GM19035 (cell line): ENCODE measurements at regions not wholly inside any gene's neighbourhood (a gene's known extent, or its start where the extent isn't known, plus 50 kb on each side); places are given as distances from the start of the nearest gene placed in this dataset.

Source experiments
- ATAC-seq: cut with Tn5 transposase; IDR thresholded peaks from one replicate; pipeline ENCODE4 v1.9.1; 2021; ENCODE audit not compliant: unreplicated experiment

- no peak for ATAC-seq
These were observed 298.4 kb downstream of the PSAT1 start for GRCh38 chr9:78595200-78595945.

GRCh38 chr9:78596346-78596745 is 299.4 kb downstream of the PSAT1 start:
- ATAC-seq: no peak

- ATAC-seq: no peak
These were observed 301.2 kb downstream of the PSAT1 start for GRCh38 chr9:78598120-78598519.

- no peak for ATAC-seq
These were observed 303.0 kb downstream of the PSAT1 start for GRCh38 chr9:78599926-78600325.

- peak; percentile 75 for ATAC-seq
These were observed 305.1 kb downstream of the PSAT1 start for GRCh38 chr9:78601957-78602565.

- no peak for ATAC-seq
These were observed 308.4 kb downstream of the PSAT1 start for GRCh38 chr9:78605041-78606000.

- ATAC-seq: no peak
These were observed 309.1 kb downstream of the PSAT1 start for GRCh38 chr9:78606001-78606379.

- ATAC-seq: no peak
These were observed 310.9 kb downstream of the PSAT1 start for GRCh38 chr9:78607853-78608252.

GRCh38 chr9:78609450-78609849 is 312.5 kb downstream of the PSAT1 start:
- ATAC-seq: no peak

- no peak for ATAC-seq
These were observed 315.2 kb downstream of the PSAT1 start for GRCh38 chr9:78612091-78612490.

- no peak for ATAC-seq
These were observed 316.1 kb downstream of the PSAT1 start for GRCh38 chr9:78613006-78613405.

- no peak for ATAC-seq
These were observed 318.0 kb downstream of the PSAT1 start for GRCh38 chr9:78614892-78615291.

GRCh38 chr9:78615372-78615771 is 318.4 kb downstream of the PSAT1 start:
- ATAC-seq: no peak

GRCh38 chr9:78618735-78619134 is 321.8 kb downstream of the PSAT1 start:
- no peak for ATAC-seq

GRCh38 chr9:78620303-78620702 is 323.4 kb downstream of the PSAT1 start:
- no peak for ATAC-seq

- ATAC-seq: no peak
These were observed 323.8 kb downstream of the PSAT1 start for GRCh38 chr9:78620764-78621163.

GRCh38 chr9:78622126-78622525 is 325.2 kb downstream of the PSAT1 start:
- ATAC-seq: no peak

GRCh38 chr9:78626971-78627370 is 330.0 kb downstream of the PSAT1 start:
- no peak for ATAC-seq

GRCh38 chr9:78630966-78631365 is 334.0 kb downstream of the PSAT1 start:
- no peak for ATAC-seq

- no peak for ATAC-seq
These were observed 343.8 kb downstream of the PSAT1 start for GRCh38 chr9:78640728-78641127.

GRCh38 chr9:78644359-78644758 is 347.4 kb downstream of the PSAT1 start:
- ATAC-seq: no peak

- no peak for ATAC-seq
These were observed 357.4 kb downstream of the PSAT1 start for GRCh38 chr9:78654324-78654723.
